Right atrium auricular region (tissue), 2 donors: ENCODE measurements at regions not wholly inside any gene's neighbourhood (a gene's known extent, or its start where the extent isn't known, plus 50 kb on each side); places are given as distances from the start of the nearest gene placed in this dataset.

Experiments
- DNase-seq: peaks from one replicate; pipeline ENCODE4 v3.0.0-alpha.2; 2019; ENCODE audit warnings: low spot score
- H3K27ac ChIP-seq, 2 donors: fragments of 200-600 bp; sonication (generic); 1 replicate in 1 of 2; 2 replicates in 1 of 2; pipeline ENCODE4 v1.5.1; 2016 to 2019
- H3K27me3 ChIP-seq, 2 donors: fragments of 200-600 bp; sonication (generic); one replicate each; pipeline versions ENCODE4 v1.5.1 to v1.6.0; 2017 to 2019
- H3K36me3 ChIP-seq: fragments of 200-600 bp; sonication (generic); one replicate; pipeline ENCODE4 v1.5.1; 2016
- H3K4me1 ChIP-seq, 2 donors: fragments of 200-600 bp; sonication (generic); one replicate each; pipeline versions ENCODE4 v1.5.1 to v1.6.0; 2017 to 2019
- H3K4me3 ChIP-seq, 2 donors: fragments of 200-600 bp; sonication (generic); 1 replicate in 1 of 2; 2 replicates in 1 of 2; pipeline ENCODE4 v1.5.1; 2017 to 2019; ENCODE audit warnings: mild to moderate bottlenecking in 1 of 2, moderate library complexity in 1 of 2
- H3K9me3 ChIP-seq, 2 donors: fragments of 200-600 bp; sonication (generic); one replicate each; pipeline ENCODE4 v1.5.1; 2019
- CTCF ChIP-seq, 2 donors: fragments of 200-600 bp; sonication (generic); IDR thresholded peaks; one replicate each; pipeline ENCODE4 v1.5.1; 2019; ENCODE audit warnings: antibody characterized with exemption in 2 of 2

GRCh38 chr2:188720811-188721605 is 253.2 kb upstream of the COL3A1 start:
- H3K4me1 ChIP-seq, result no peaks in the 10 kb centered on the region
- no peak overlapping the region for H3K4me3 ChIP-seq
- TF ChIP-seq CTCF (IDR thresholded peaks at IDR 0.05), result no peak
- H3K27me3 ChIP-seq, result no peaks in the 10 kb centered on the region
- no peak for DNase-seq
- H3K36me3 ChIP-seq, result no peaks in the 10 kb centered on the region
- H3K27ac ChIP-seq, result no peak overlapping the region
- H3K9me3 ChIP-seq, result no peaks in the 10 kb centered on the region

GRCh38 chr2:188721784-188722183 is 252.4 kb upstream of the COL3A1 start:
- H3K27ac ChIP-seq, result no peak overlapping the region
- H3K27me3 ChIP-seq, result no peaks in the 10 kb centered on the region
- TF ChIP-seq CTCF (IDR thresholded peaks at IDR 0.05), result no peak
- no peaks in the 10 kb centered on the region for H3K4me1 ChIP-seq
- DNase-seq, result no peak
- no peaks in the 10 kb centered on the region for H3K36me3 ChIP-seq
- H3K9me3 ChIP-seq, result no peaks in the 10 kb centered on the region
- H3K4me3 ChIP-seq, result no peak overlapping the region

GRCh38 chr2:188725746-188726360 is 248.3 kb upstream of the COL3A1 start:
- no peaks in the 10 kb centered on the region for H3K36me3 ChIP-seq
- no peaks in the 10 kb centered on the region for H3K27me3 ChIP-seq
- H3K4me3 ChIP-seq, result no peak overlapping the region
- H3K4me1 ChIP-seq, result no peaks in the 10 kb centered on the region
- no peaks in the 10 kb centered on the region for H3K9me3 ChIP-seq
- no peak for DNase-seq
- no peak for TF ChIP-seq CTCF (IDR thresholded peaks at IDR 0.05)
- H3K27ac ChIP-seq, result no peak overlapping the region

GRCh38 chr2:188726626-188727247 is 247.4 kb upstream of the COL3A1 start:
- no peaks in the 10 kb centered on the region for H3K27me3 ChIP-seq
- H3K4me1 ChIP-seq, result no peaks in the 10 kb centered on the region
- no peak for DNase-seq
- H3K27ac ChIP-seq, result no peak overlapping the region
- TF ChIP-seq CTCF (IDR thresholded peaks at IDR 0.05), result no peak
- H3K9me3 ChIP-seq, result no peaks in the 10 kb centered on the region
- no peaks in the 10 kb centered on the region for H3K36me3 ChIP-seq
- H3K4me3 ChIP-seq, result no peak overlapping the region

- no peak for TF ChIP-seq CTCF (IDR thresholded peaks at IDR 0.05)
- Histone ChIP-seq H3K27ac (no peak overlapping the region), H3K36me3 (no peaks in the 10 kb centered on the region), H3K27me3 (no peaks in the 10 kb centered on the region), H3K9me3 (no peaks in the 10 kb centered on the region), H3K4me3 (no peak overlapping the region), H3K4me1 (no peaks in the 10 kb centered on the region)
- DNase-seq, result no peak
Measured at GRCh38 chr2:188727846-188728245, 246.3 kb upstream of the COL3A1 start.
